GM12878 (cell line): ENCODE measurements at regions not wholly inside any gene's neighbourhood (a gene's known extent, or its start where the extent isn't known, plus 50 kb on each side); places are given as distances from the start of the nearest gene placed in this dataset.

Experiments used
- ATAC-seq: fragments of 200-7000 bp; cut with Tn5 transposase; 3 replicates; pipeline ENCODE4 v1.9.1; 2020; ENCODE audit warnings: mild to moderate bottlenecking, moderate library complexity
- BruUV-seq: library from RNA; stranded (reverse); fragments of 400-500 nt; replicated peaks from 2 replicates; lab custom pipeline; 2021; lab: Mats Ljungman, UMichigan
- CTCF ChIA-PET: fragments of 300-600 bp; sonication (Branson Sonifier 250); formaldehyde crosslinking; extraction: SDS; loops from one replicate; lab custom pipeline; 2021; ENCODE audit warnings: inconsistent platforms; lab: Yijun Ruan, JAX
- POLR2A ChIA-PET: fragments of 350-600 bp; formaldehyde crosslinking; extraction: SDS; loops from one replicate; lab custom pipeline; 2021; ENCODE audit warnings: inconsistent platforms; lab: Charles Lee
- RAD21 ChIA-PET: fragments of 300-600 bp; sonication (Branson Sonifier 250); formaldehyde crosslinking; loops from one replicate; lab custom pipeline; 2023; ENCODE audit warnings: antibody characterized with exemption; ENCODE audit not compliant: unreplicated experiment; lab: Charles Lee
- SMC1A ChIA-PET: fragments of 300-600 bp; sonication (Branson Sonifier 250); formaldehyde crosslinking; loops from one replicate; lab custom pipeline; 2023; ENCODE audit not compliant: unreplicated experiment, uncharacterized antibody; lab: Charles Lee
- DNase-seq: peaks from one replicate; pipeline ENCODE4 v3.0.0-alpha.2; 2011; ENCODE audit warnings: low read depth, low spot score
- FAIRE-seq: peaks from 3 replicates; lab custom pipeline; 2011; peaks lifted over from hg19 to GRCh38; lab: Jason Lieb, UNC
- H2AFZ ChIP-seq: 2 replicates; pipeline ENCODE4 v1.6.0; 2011; ENCODE audit warnings: low read depth, low read length, control low read depth; ENCODE audit not compliant: control insufficient read depth
- H3K27ac ChIP-seq: 2 replicates; pipeline ENCODE4 v1.5.1; 2011; ENCODE audit warnings: control low read depth; ENCODE audit not compliant: control insufficient read depth, insufficient read depth
- H3K27me3 ChIP-seq, 2 experiments: replicated peaks in 1 of 2; 2 replicates each; pipeline versions ENCODE4 v1.6.0 to v1.6.1; 2011; ENCODE audit warnings: low read length in 1 of 2; ENCODE audit not compliant: control insufficient read depth in 2 of 2, insufficient read depth in 2 of 2
- H3K36me3 ChIP-seq, 2 experiments: 2 replicates each; pipeline ENCODE4 v1.5.1; 2011; ENCODE audit warnings: low read length in 1 of 2; ENCODE audit not compliant: control insufficient read depth in 2 of 2, insufficient read depth in 2 of 2
- H3K4me1 ChIP-seq: 2 replicates; pipeline ENCODE4 v1.6.1; 2011; ENCODE audit warnings: mild to moderate bottlenecking, low read length, moderate library complexity, mixed read lengths; ENCODE audit not compliant: control insufficient read depth, insufficient read depth
- H3K4me2 ChIP-seq: 2 replicates; pipeline ENCODE4 v1.6.0; 2011; ENCODE audit warnings: control low read depth; ENCODE audit not compliant: control insufficient read depth, insufficient read depth
- H3K4me3 ChIP-seq: fragments of 200-600 bp; sonication (generic); 2 replicates; pipeline ENCODE4 v1.5.1; 2016
- H3K79me2 ChIP-seq: 2 replicates; pipeline ENCODE4 v1.6.0; 2011; ENCODE audit warnings: low read length; ENCODE audit not compliant: control insufficient read depth, insufficient read depth
- H3K9ac ChIP-seq: 2 replicates; pipeline ENCODE4 v1.8.0; 2011; ENCODE audit warnings: low read length, control low read depth, mixed read lengths; ENCODE audit not compliant: control insufficient read depth, insufficient read depth
- H3K9me3 ChIP-seq: replicated peaks from 3 replicates; pipeline ENCODE4 v1.5.1; 2011; ENCODE audit warnings: mild to moderate bottlenecking, low read length; ENCODE audit not compliant: control insufficient read depth, insufficient read depth
- H4K20me1 ChIP-seq: 2 replicates; pipeline ENCODE4 v1.6.0; 2011; ENCODE audit not compliant: control insufficient read depth, insufficient read depth
- BACH1 ChIP-seq: fragments of 450-650 bp; IDR thresholded peaks from 2 replicates; pipeline ENCODE4 v1.6.1; 2017; ENCODE audit warnings: mild to moderate bottlenecking, borderline replicate concordance
- EGR1 ChIP-seq, 2 experiments: IDR thresholded peaks; 1 replicate in 1 of 2; 2 replicates in 1 of 2; pipeline ENCODE4 v1.6.1; 2011 to 2012; ENCODE audit warnings: low read depth in 2 of 2, low read length in 2 of 2, borderline replicate concordance in 1 of 2, mild to moderate bottlenecking in 1 of 2, moderate library complexity in 1 of 2
- JUNB ChIP-seq: IDR thresholded peaks from 2 replicates; pipeline ENCODE4 v1.6.1; 2016; ENCODE audit warnings: antibody characterized with exemption, mild to moderate bottlenecking
- NFYB ChIP-seq: IDR thresholded peaks from 2 replicates; pipeline ENCODE4 v1.6.1; 2011; ENCODE audit warnings: low read depth, mild to moderate bottlenecking, low read length, improper control_type of control experiment, moderate library complexity; ENCODE audit not compliant: insufficient read depth
- ZNF24 ChIP-seq: fragments of 450-650 bp; IDR thresholded peaks from 2 replicates; pipeline ENCODE4 v1.6.1; 2017; ENCODE audit warnings: antibody characterized with exemption, mild to moderate bottlenecking
- ZNF687 ChIP-seq: fragments of 450-650 bp; IDR thresholded peaks from 2 replicates; pipeline ENCODE4 v1.6.1; 2017; ENCODE audit warnings: mild to moderate bottlenecking, moderate library complexity
- WGBS: methylation state at CpG from one replicate; pipeline ENCODE4 v1.1.6; 2016; ENCODE audit warnings: low lambda C conversion rate; ENCODE audit not compliant: insufficient replicate concordance, insufficient coverage; ENCODE audit errors: missing lambda C conversion rate; 5-methylcytosine and 5-hydroxymethylcytosine counted together
- in situ Hi-C: fragments of 300-500 bp; cut with MboI; formaldehyde crosslinking; loops from 9 replicates; pipeline ENCODE4 v1.14.3; 2018; ENCODE audit warnings: mixed read lengths
- intact Hi-C: fragments of 100-400 bp; cut with micrococcal nuclease; formaldehyde crosslinking; loops from one replicate; pipeline ENCODE4 v1.14.2; 2022; ENCODE audit not compliant: unreplicated experiment

DNA sequence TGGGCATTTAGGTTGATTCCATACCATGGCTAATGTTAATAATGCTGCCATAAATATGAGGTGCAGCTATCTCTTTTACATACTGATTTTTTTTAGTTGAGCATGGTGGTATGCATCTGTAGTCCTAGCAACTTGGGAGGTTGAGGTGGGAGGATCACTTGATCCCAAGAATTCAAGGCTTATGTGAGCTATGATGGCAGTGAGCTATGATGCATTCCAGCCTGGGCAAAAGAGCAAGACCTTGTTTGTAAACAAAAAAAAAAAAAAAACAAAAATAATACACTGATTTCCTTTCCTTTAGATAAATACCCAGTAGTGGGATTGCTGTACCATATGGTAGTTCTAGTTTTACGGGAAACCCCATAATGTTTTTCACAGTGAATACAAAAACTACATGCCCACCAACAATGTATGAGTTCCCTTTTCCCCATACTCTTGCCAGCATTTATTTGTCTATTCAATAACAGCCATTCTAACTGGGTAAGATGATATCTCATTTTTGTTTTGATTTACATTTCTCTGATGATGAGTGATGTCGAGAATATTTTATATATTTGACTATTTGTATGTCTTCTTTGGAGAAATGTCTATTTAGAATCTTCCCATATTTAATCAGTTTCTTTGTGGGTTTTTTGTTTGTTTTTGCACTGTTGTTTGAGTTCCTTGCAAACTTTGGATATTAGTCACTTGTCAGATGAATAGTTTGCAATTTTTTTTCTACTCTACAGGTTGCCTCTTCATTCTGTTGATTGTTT is 281.0 kb upstream of the KYNU start:
- DNase-seq (no peak), FAIRE-seq (no peak)
- SMC1A ChIA-PET = no interaction called here

More for the DNA sequence above, 281.0 kb upstream of the KYNU start:
- in situ Hi-C loops = no loop called here
- Histone ChIP-seq H3K4me1 (no peaks in the 10 kb centered on the region), H3K36me3 (no peaks in the 10 kb centered on the region), H3K27ac (no peak overlapping the region), H3K27me3 (no peaks in the 10 kb centered on the region), H4K20me1 (no peaks in the 10 kb centered on the region), H3K9ac (no peak overlapping the region), H3K4me2 (no peak overlapping the region), H3K79me2 (no peaks in the 10 kb centered on the region), H3K4me3 (no peak overlapping the region), H2AFZ (no peak overlapping the region), H3K9me3 (no peaks in the 10 kb centered on the region)
- TF ChIP-seq NFYB (no peak), JUNB (no peak), ZNF24 (no peak), BACH1 (no peak), EGR1 (IDR thresholded peaks at IDR 0.05; ENCODE audit: borderline replicate concordance in 1 of 2, low read depth in 2 of 2, low read length in 2 of 2) (no peak), ZNF687 (no peak)
- ChIA-PET CTCF (interaction anchor here (0.6 kb wide), 1 partner anchor 332 kb away, joined by 3 read pairs; no protein-coding TSS in a partner anchor), RAD21 (no interaction called here), POLR2A (interaction anchor here (0.6 to 0.9 kb wide), 2 partner anchors 11 to 77 kb away, joined by 3 to 5 read pairs; no protein-coding TSS in a partner anchor)
- whole genome bisulfite sequencing = 54% methylated on average over 2 of the region's 2 CpGs
- no peak for ATAC-seq
- BruUV-seq = no TSS peak
- intact Hi-C loops = no loop called here
